Tibial artery (tissue), 4 donors: ENCODE measurements at regions not wholly inside any gene's neighbourhood (a gene's known extent, or its start where the extent isn't known, plus 50 kb on each side); places are given as distances from the start of the nearest gene placed in this dataset.

ENCODE experiments used
- DNase-seq, 2 donors: peaks; one replicate each; pipeline ENCODE4 v3.0.0-alpha.2; 2019
- H3K27ac ChIP-seq, 2 donors: fragments of 200-600 bp; sonication (generic) in 1 of 2; 1 replicate in 1 of 2; 2 replicates in 1 of 2; pipeline ENCODE4 v1.5.1; 2018 to 2019; ENCODE audit warnings: mild to moderate bottlenecking in 1 of 2
- H3K27me3 ChIP-seq, 2 donors: fragments of 200-600 bp; sonication (generic) in 1 of 2; one replicate each; pipeline versions ENCODE4 v1.5.1 to v1.6.0; 2016 to 2019
- H3K36me3 ChIP-seq, 3 donors: fragments of 200-600 bp; sonication (generic) in 2 of 3; one replicate each; pipeline ENCODE4 v1.5.1; 2016 to 2019; ENCODE audit warnings: mild to moderate bottlenecking in 2 of 3
- H3K4me1 ChIP-seq, 4 donors: fragments of 200-600 bp; sonication (generic) in 2 of 4; 1 replicate in 3 of 4; 2 replicates in 1 of 4; pipeline ENCODE4 v1.5.1; 2016 to 2019
- H3K4me3 ChIP-seq, 2 donors: fragments of 200-600 bp; sonication (generic) in 1 of 2; 1 replicate in 1 of 2; 2 replicates in 1 of 2; pipeline ENCODE4 v1.5.1; 2018 to 2019; ENCODE audit warnings: mild to moderate bottlenecking in 2 of 2
- H3K9me3 ChIP-seq, 3 donors: fragments of 200-600 bp; sonication (generic) in 1 of 3; one replicate each; pipeline ENCODE4 v1.5.1; 2016 to 2019
- intact Hi-C: fragments of 100-400 bp; cut with DNase I; formaldehyde crosslinking; loops from one replicate; pipeline ENCODE4 v1.15.0; 2023; ENCODE audit warnings: low total_unique reads
- TF ChIP-seq, protein P1 (sequence below), 2 experiments: fragments of 200-600 bp in 1 of 2; fragments of 450-650 bp in 1 of 2; IDR thresholded peaks; one replicate each; pipeline ENCODE4 v1.5.1; 2017 to 2019; ENCODE audit warnings: antibody characterized with exemption in 2 of 2, mild to moderate bottlenecking in 1 of 2, moderate library complexity in 1 of 2

DNA sequence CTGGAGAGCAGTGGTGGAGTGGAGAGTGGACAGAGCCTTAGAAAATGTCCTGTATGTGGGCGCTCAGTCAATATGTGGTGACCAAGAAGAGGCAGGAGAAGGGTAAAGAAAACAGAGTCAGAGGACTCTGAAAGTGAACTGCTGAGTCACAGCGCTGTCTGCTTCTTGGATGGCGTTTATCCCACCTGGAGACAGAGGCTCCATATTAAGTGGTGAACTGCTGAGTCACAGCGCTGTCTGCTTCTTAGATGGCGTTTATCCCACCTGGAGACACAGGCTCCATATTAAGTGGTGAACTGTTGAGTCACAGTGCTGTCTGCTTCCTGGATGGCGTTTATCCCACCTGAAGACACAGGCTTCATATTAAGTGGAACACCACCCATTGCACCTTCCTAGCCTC is 119.3 kb upstream of the RALGAPA2 start:
- H3K4me3 ChIP-seq: no peak overlapping the region
- H3K36me3 ChIP-seq: no peaks in the 10 kb centered on the region
- H3K9me3 ChIP-seq: no peaks in the 10 kb centered on the region
- H3K4me1 ChIP-seq: no peaks in the 10 kb centered on the region
- TF ChIP-seq, protein P1, sequence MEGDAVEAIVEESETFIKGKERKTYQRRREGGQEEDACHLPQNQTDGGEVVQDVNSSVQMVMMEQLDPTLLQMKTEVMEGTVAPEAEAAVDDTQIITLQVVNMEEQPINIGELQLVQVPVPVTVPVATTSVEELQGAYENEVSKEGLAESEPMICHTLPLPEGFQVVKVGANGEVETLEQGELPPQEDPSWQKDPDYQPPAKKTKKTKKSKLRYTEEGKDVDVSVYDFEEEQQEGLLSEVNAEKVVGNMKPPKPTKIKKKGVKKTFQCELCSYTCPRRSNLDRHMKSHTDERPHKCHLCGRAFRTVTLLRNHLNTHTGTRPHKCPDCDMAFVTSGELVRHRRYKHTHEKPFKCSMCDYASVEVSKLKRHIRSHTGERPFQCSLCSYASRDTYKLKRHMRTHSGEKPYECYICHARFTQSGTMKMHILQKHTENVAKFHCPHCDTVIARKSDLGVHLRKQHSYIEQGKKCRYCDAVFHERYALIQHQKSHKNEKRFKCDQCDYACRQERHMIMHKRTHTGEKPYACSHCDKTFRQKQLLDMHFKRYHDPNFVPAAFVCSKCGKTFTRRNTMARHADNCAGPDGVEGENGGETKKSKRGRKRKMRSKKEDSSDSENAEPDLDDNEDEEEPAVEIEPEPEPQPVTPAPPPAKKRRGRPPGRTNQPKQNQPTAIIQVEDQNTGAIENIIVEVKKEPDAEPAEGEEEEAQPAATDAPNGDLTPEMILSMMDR (IDR thresholded peaks at IDR 0.05): no peak
- no peak for DNase-seq
- H3K27ac ChIP-seq: no peak overlapping the region
- H3K27me3 ChIP-seq: peaks cover 0 to 8% of the 10 kb centered on the region in 2 donors
- intact Hi-C loops: no loop called here

DNA sequence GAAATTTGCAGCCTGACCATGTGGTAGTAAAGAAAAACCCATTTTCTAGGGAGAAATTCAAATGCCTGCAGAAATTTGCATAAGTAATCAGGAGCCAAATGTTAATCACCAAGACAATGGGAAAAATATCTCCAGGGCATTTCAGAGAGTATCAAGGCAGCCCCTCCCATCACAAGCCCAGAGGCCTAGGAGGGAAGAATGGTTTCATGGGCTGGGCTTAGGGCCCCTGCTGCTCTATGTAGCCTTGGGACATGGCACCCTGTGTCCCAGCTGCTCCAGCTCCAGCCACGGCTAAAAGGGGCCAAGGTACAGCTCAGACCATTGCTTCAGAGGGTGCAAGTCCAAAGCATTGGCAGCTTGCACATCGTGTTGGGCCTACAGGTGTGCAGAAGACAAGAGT is 117.2 kb upstream of the RALGAPA2 start:
- Histone ChIP-seq H3K9me3 (no peaks in the 10 kb centered on the region), H3K4me3 (no peak overlapping the region), H3K36me3 (no peaks in the 10 kb centered on the region), H3K27me3 (peaks cover 0 to 9% of the 10 kb centered on the region in 2 donors), H3K27ac (no peak overlapping the region), H3K4me1 (peaks cover 0 to 4% (median 0%) of the 10 kb centered on the region in 4 donors)
- intact Hi-C loops: no loop called here
- no peak for DNase-seq
- TF ChIP-seq, protein P1 (IDR thresholded peaks at IDR 0.05): no peak

DNA sequence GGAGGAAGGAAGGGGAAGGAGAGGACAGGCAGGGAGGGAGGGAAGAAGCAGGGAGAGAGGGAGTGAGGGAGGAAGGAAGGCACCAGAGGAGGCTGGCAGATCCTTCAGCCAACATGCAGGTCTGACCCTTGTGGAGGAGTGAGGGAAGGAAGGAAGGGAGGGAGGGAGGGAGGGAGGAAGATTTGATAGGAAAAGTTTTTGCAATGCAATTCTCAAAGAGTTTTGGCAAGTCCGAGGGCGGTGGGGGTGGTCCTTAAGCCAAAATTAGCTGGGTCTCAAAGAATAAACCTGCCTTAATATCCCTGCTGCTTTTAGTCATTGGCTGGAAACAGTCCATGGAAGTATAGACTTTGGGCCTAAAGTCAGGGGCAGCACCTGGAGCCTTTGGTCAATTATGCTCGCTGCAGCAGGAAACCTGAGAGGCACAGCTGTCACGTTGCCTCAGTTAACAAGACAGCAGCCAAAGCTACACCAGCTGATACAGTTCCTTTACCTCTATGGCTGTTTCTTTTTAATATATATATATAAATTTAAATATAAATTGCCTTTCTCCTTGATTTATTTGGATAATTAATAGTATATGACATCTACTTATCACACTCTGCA is 115.7 kb upstream of the RALGAPA2 start:
- Histone ChIP-seq H3K9me3 (no peaks in the 10 kb centered on the region), H3K27me3 (peaks cover 0 to 13% of the 10 kb centered on the region in 2 donors), H3K4me3 (no peak overlapping the region), H3K4me1 (peaks cover 0 to 4% (median 0%) of the 10 kb centered on the region in 4 donors), H3K36me3 (no peaks in the 10 kb centered on the region), H3K27ac (no peak overlapping the region)
- intact Hi-C loops: no loop called here
- TF ChIP-seq, protein P1 (IDR thresholded peaks at IDR 0.05): no peak
- DNase-seq: no peak

DNA sequence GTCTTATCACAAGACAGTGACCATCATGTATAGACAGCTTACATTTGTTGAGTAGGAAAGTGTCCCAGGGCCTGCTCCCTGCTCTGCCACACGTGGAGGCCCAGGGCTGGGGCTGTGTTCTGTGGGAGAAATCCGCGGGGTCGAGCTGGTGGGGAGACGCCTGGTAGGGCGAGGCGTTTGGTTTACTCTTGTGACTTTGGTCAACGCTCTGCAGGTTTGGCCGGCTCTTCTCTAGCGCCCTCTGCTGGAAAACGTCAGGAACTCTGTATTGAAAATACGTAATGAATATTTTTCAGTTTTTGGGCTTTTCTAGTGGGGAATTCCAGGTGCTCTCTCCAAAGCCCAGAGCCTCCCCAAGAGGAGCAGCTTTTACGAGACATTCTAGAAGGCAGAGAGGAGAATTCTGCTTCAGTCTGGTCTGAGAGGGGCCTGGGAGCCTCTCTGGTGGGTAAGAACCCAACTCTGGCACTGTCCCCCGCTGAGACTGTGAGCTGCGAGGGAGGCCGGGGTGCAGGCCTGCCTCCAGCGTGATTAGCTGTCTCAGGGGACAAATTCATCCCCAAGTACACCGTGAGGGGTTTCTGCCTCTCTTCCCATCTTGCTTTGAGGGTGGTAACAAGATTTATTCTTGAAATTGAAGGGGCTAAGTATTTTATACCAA is 112.6 kb upstream of the RALGAPA2 start:
- DNase-seq: peak; percentile 31 to 70
- Histone ChIP-seq H3K27me3 (peaks cover 0 to 13% of the 10 kb centered on the region in 2 donors), H3K4me3 (no peak overlapping the region), H3K36me3 (no peaks in the 10 kb centered on the region), H3K27ac (no peak overlapping the region), H3K4me1 (peaks cover 0 to 4% (median 0%) of the 10 kb centered on the region in 4 donors), H3K9me3 (no peaks in the 10 kb centered on the region)
- intact Hi-C loops: no loop called here
- TF ChIP-seq, protein P1 (IDR thresholded peaks at IDR 0.05): peak; percentile 47 to 58

- Histone ChIP-seq H3K36me3 (no peaks in the 10 kb centered on the region), H3K27ac (no peak overlapping the region), H3K4me3 (no peak overlapping the region), H3K9me3 (no peaks in the 10 kb centered on the region), H3K27me3 (peaks cover 0 to 13% of the 10 kb centered on the region in 2 donors), H3K4me1 (peaks cover 0 to 4% (median 0%) of the 10 kb centered on the region in 4 donors)
- TF ChIP-seq, protein P1 (IDR thresholded peaks at IDR 0.05): no peak
- intact Hi-C loops: no loop called here
- peak in 1 of 2 donors; percentile 24 for DNase-seq
These were observed 111.0 kb upstream of the RALGAPA2 start for GRCh38 chr20:20823476-20823881.
